ENCODE measurements at regions not wholly inside any gene's neighbourhood (a gene's known extent, or its start where the extent isn't known, plus 50 kb on each side); places are given as distances from the start of the nearest gene placed in this dataset.

DNA sequence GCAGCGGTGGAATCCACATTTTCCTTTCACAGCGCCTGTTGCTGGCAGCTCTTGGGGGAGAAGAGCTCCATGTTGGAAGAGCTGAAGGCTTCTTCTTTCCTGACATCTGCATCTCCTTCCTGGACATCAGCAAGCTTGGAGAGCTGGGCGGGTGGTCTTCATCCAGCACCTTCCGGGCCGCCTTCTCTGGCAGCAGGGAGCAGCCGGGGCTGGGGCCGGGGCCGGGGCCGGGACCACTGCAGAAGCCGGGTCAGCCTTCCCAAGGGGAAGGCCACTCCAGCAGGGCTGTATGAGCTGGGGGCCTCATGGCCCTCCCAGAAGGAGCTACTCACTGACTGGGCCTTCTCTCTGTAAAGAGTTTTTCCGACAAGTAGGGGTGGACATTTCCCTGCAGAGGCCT lies 787.5 kb downstream of the TLE4 start:
- Histone ChIP-seq H4K20me1 (ENCODE audit: control insufficient read depth, insufficient read depth, insufficient read length) (no peaks in the 10 kb centered on the region), H3K23ac (ENCODE audit: insufficient read length, low read depth, low read length) (no peak overlapping the region), H3K4me1 (ENCODE audit: insufficient read depth, low read length) (no peaks in the 10 kb centered on the region), H3T11ph (ENCODE audit: low read length) (no peak overlapping the region), H3K18ac (ENCODE audit: insufficient read length, low read depth, low read length) (no peak overlapping the region), H2AK5ac (ENCODE audit: insufficient read length, low read length) (no peak overlapping the region), H2BK20ac (ENCODE audit: low read depth, low read length, poor library complexity, severe bottlenecking) (no peak overlapping the region), H3K4ac (ENCODE audit: low read depth, low read length) (no peak overlapping the region), H2BK12ac (ENCODE audit: insufficient read length, low read depth, low read length) (no peak overlapping the region), H3K9me3 (ENCODE audit: control insufficient read depth, low read depth, low read length) (no peaks in the 10 kb centered on the region), H3K14ac (ENCODE audit: insufficient read depth, low read length) (no peak overlapping the region), H4K8ac (replicated peaks; ENCODE audit: insufficient read length, low read depth, low read length) (no peak overlapping the region), H2BK5ac (ENCODE audit: insufficient read length, low read length) (no peak overlapping the region), H3K27me3 (ENCODE audit: insufficient read depth, low read length) (no peaks in the 10 kb centered on the region), H3K9ac (ENCODE audit: extremely low read depth, insufficient read length, low read length) (no peak overlapping the region), H3K79me2 (ENCODE audit: insufficient read depth, low read length) (no peaks in the 10 kb centered on the region), H3K4me2 (ENCODE audit: insufficient read depth, insufficient read length, low read length) (no peak overlapping the region), H3K79me1 (ENCODE audit: insufficient read depth, low read depth, low read length, poor library complexity, severe bottlenecking) (no peaks in the 10 kb centered on the region), H3K56ac (ENCODE audit: insufficient read length, low read depth, low read length) (no peak overlapping the region), H2AFZ (ENCODE audit: low read length) (no peak overlapping the region), H2BK120ac (ENCODE audit: low read depth, low read length, poor library complexity, severe bottlenecking) (no peak overlapping the region), H4K91ac (ENCODE audit: insufficient read length, low read depth, low read length) (no peak overlapping the region), H4K5ac (ENCODE audit: insufficient read length, low read depth, low read length) (no peak overlapping the region), H3K27ac (ENCODE audit: insufficient read length, low read depth, low read length) (no peak overlapping the region), H2BK15ac (ENCODE audit: low read depth, low read length) (no peak overlapping the region), H3K23me2 (ENCODE audit: insufficient read length, low read depth, low read length, poor library complexity, severe bottlenecking) (no peaks in the 10 kb centered on the region)
- WGBS (ENCODE audit: extremely low coverage, insufficient read length, low lambda C conversion rate): no CpG with 5 or more reads among the region's 11 CpGs
- H3K36me3 Mint-ChIP-seq (ENCODE audit: insufficient read depth in 1 of 3, low read depth in 3 of 3): peaks cover 0 to 6% (median 2%) of the 10 kb centered on the region in 3 experiments; a peak in 5 of 7 replicates
- H3K27me3 Mint-ChIP-seq (ENCODE audit: low read depth): no peaks in the 10 kb centered on the region
- no peak overlapping the region for H3K27ac Mint-ChIP-seq
- peaks cover 0 to 6% of the 10 kb centered on the region in 2 experiments; a peak in 4 of 5 replicates for H3K9me3 Mint-ChIP-seq
- 0 out of 4 replicates have a peak, but pooled peaks cover 0 to 2% of the 10 kb centered on the region in 2 experiments for H3K4me1 Mint-ChIP-seq
- TF ChIP-seq, protein P1, sequence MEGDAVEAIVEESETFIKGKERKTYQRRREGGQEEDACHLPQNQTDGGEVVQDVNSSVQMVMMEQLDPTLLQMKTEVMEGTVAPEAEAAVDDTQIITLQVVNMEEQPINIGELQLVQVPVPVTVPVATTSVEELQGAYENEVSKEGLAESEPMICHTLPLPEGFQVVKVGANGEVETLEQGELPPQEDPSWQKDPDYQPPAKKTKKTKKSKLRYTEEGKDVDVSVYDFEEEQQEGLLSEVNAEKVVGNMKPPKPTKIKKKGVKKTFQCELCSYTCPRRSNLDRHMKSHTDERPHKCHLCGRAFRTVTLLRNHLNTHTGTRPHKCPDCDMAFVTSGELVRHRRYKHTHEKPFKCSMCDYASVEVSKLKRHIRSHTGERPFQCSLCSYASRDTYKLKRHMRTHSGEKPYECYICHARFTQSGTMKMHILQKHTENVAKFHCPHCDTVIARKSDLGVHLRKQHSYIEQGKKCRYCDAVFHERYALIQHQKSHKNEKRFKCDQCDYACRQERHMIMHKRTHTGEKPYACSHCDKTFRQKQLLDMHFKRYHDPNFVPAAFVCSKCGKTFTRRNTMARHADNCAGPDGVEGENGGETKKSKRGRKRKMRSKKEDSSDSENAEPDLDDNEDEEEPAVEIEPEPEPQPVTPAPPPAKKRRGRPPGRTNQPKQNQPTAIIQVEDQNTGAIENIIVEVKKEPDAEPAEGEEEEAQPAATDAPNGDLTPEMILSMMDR (conservative IDR thresholded peaks at IDR 0.05): no peak
- no peak overlapping the region for H3K4me3 Mint-ChIP-seq
- DNase-seq: no peak

All from H9 (cell line).